ENCODE measurements at regions not wholly inside any gene's neighbourhood (a gene's known extent, or its start where the extent isn't known, plus 50 kb on each side); places are given as distances from the start of the nearest gene placed in this dataset.
"Not testable (repeated sequence)": the region's sequence is repeated elsewhere in the genome, so short reads cannot be mapped to it uniquely, and the experiment has no call there.

DNA sequence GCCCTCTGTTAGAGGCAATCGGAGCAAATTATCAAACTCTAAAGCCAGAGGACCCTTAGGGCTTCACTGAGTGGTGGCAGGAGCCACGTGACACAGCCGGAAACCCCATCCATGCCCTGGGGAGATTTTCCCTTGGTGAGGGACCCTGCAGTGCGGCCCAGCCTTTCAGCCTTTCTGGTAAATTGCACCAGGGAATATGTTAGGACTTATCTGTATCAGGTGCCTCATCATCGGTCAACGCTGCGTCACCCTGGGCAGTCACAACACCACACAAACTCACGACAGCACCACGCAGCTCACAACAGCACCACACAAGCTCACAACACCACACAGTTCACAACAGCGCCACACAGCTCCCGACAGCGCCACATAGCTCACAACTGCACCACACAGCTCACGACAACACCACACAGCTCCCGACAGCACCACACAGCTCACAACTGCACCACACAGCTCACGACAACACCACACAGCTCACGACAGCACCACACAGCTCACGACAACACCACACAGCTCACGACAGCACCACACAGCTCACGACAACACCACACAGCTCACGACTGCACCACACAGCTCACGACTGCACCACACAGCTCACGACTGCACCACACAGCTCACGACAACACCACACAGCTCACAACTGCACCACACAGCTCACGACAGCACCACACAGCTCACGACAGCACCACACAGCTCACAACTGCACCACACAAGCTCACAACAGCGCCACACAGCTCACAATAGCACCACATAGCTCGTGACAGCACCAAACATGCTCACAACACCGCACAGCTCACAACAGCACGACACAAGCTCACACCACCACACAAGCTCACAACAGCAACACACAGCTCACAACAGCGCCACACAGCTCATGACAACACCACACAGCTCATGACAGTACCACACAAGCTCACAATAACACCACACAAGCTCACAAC is 199.0 kb downstream of the DLL1 start:
- TF ChIP-seq, protein P1, sequence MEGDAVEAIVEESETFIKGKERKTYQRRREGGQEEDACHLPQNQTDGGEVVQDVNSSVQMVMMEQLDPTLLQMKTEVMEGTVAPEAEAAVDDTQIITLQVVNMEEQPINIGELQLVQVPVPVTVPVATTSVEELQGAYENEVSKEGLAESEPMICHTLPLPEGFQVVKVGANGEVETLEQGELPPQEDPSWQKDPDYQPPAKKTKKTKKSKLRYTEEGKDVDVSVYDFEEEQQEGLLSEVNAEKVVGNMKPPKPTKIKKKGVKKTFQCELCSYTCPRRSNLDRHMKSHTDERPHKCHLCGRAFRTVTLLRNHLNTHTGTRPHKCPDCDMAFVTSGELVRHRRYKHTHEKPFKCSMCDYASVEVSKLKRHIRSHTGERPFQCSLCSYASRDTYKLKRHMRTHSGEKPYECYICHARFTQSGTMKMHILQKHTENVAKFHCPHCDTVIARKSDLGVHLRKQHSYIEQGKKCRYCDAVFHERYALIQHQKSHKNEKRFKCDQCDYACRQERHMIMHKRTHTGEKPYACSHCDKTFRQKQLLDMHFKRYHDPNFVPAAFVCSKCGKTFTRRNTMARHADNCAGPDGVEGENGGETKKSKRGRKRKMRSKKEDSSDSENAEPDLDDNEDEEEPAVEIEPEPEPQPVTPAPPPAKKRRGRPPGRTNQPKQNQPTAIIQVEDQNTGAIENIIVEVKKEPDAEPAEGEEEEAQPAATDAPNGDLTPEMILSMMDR (IDR thresholded peaks at IDR 0.05; ENCODE audit: low read depth, low read length) = no peak
- H3K4me3 ChIP-seq (ENCODE audit: low read depth, low read length) = no peak overlapping the region

DNA sequence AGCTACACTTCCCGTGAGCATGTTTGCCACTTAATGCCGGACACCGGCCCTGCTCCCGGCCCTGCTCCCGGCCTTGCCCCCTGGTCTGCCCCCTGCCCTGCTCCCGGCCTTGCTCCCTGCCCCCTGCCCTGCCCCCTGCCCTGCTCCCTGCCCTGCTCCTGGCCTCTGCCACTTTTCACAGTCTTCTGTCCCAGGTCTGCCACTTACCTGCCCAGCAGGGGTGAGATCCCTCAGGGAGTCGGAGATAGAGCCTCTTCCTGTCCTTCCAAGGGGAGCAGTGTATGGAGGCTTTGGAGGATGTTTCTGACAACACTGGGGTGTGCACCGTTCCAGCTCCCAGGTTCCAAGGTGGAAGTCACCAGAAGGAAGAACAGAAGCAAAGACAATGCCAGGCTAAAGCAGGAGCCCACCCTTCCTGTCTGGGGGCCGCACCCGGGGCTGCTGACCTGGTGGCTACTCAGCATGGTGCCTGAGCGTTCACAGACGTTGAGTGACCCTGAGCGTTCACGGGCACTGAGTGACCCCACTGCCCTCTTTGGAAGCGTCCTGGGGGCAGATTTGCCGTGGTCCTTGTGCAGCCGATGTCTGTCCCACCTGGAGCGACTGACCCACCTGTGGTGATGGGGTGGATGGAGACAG is 199.8 kb downstream of the DLL1 start:
- TF ChIP-seq, protein P1 (IDR thresholded peaks at IDR 0.05; ENCODE audit: low read depth, low read length) = no peak
- no peak overlapping the region for H3K4me3 ChIP-seq (ENCODE audit: low read depth, low read length)

- H3K4me3 ChIP-seq (ENCODE audit: low read depth, low read length) = no peak overlapping the region
- TF ChIP-seq, protein P1 (IDR thresholded peaks at IDR 0.05; ENCODE audit: low read depth, low read length) = no peak
Observed at GRCh38 chr6:170090561-170090960, 200.3 kb downstream of the DLL1 start.

- H3K4me3 ChIP-seq (ENCODE audit: low read depth, low read length) = no peak overlapping the region
- TF ChIP-seq, protein P1 (IDR thresholded peaks at IDR 0.05; ENCODE audit: low read depth, low read length) = no peak
Observed at GRCh38 chr6:170089963-170090362, 200.9 kb downstream of the DLL1 start.

GRCh38 chr6:170088582-170088955 is 202.3 kb downstream of the DLL1 start:
- no peak overlapping the region for H3K4me3 ChIP-seq (ENCODE audit: low read depth, low read length)
- TF ChIP-seq, protein P1 (IDR thresholded peaks at IDR 0.05; ENCODE audit: low read depth, low read length) = no peak

DNA sequence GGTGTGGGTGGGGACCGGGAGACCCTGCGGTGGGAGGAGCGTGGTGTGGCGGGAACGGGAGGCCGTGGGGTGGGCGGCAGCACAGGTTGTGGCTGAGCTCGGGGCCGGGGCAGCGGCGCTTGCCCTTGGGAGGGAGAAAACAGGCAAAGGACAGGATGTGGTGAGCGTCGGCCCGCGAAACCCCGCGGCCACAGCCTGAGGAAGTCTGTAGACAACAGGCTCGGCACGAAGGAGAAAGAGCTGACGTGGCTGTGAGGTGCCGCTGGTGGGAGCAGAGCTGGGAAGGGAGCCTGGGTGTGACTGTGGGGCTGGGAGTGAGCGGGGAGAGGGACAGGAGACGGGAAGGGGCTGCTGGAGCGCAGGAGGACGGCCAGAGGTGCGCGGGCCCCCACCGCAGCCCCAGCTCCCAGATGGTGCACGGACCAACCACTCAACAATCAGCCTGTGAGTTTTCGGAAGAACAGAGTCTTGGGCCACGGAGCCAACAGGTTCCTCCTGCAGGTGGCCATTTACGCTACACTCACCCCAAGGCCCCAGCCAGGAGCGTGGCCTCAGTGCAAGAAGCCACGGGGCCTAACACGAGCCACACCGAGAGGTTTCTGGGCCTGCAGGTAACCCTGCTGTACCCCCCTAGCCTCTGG is 202.8 kb downstream of the DLL1 start:
- no peak overlapping the region for H3K4me3 ChIP-seq (ENCODE audit: low read depth, low read length)
- TF ChIP-seq, protein P1 (IDR thresholded peaks at IDR 0.05; ENCODE audit: low read depth, low read length) = no peak

GRCh38 chr6:170087421-170087780 is 203.5 kb downstream of the DLL1 start:
- not testable (repeated sequence) for H3K4me3 ChIP-seq (ENCODE audit: low read depth, low read length)

All from WI38 (cell line).